WI38 (cell line): ENCODE measurements at regions not wholly inside any gene's neighbourhood (a gene's known extent, or its start where the extent isn't known, plus 50 kb on each side); places are given as distances from the start of the nearest gene placed in this dataset.
"Not testable (repeated sequence)": the region's sequence is repeated elsewhere in the genome, so short reads cannot be mapped to it uniquely, and the experiment has no call there.

Source experiments
- H3K4me3 ChIP-seq: 2 replicates; pipeline ENCODE4 v1.5.1; 2011; ENCODE audit warnings: low read depth, mild to moderate bottlenecking, control low read depth, low read length
- CTCF ChIP-seq: IDR thresholded peaks from 2 replicates; pipeline ENCODE4 v1.5.1; 2012; ENCODE audit warnings: low read depth, mild to moderate bottlenecking, control low read depth, low read length

- TF ChIP-seq CTCF = no peak
- no peak overlapping the region for H3K4me3 ChIP-seq
Observed at GRCh38 chr1:166597516-166597915, 241.8 kb upstream of the POGK start.

GRCh38 chr1:166600574-166600973, 238.7 kb upstream of the POGK start:
- no peak for TF ChIP-seq CTCF

GRCh38 chr1:166601650-166602278, 237.5 kb upstream of the POGK start:
- TF ChIP-seq CTCF = no peak
- no peak overlapping the region for H3K4me3 ChIP-seq

More at GRCh38 chr1:166600574-166600973, 238.7 kb upstream of the POGK start:
- H3K4me3 ChIP-seq = no peak overlapping the region

GRCh38 chr1:166602801-166603200, 236.5 kb upstream of the POGK start:
- not testable (repeated sequence) for H3K4me3 ChIP-seq

GRCh38 chr1:166603296-166603695, 236.0 kb upstream of the POGK start:
- no peak overlapping the region for H3K4me3 ChIP-seq
- no peak for TF ChIP-seq CTCF

- no peak overlapping the region for H3K4me3 ChIP-seq
- TF ChIP-seq CTCF = no peak
Observed at GRCh38 chr1:166605137-166605536, 234.1 kb upstream of the POGK start.

- H3K4me3 ChIP-seq = no peak overlapping the region
- no peak for TF ChIP-seq CTCF
Observed at GRCh38 chr1:166612886-166613285, 226.4 kb upstream of the POGK start.

- no peak overlapping the region for H3K4me3 ChIP-seq
Observed at GRCh38 chr1:166616206-166616605, 223.1 kb upstream of the POGK start.

More at GRCh38 chr1:166616206-166616605, 223.1 kb upstream of the POGK start:
- no peak for TF ChIP-seq CTCF
